OCI-LY7 (cell line): ENCODE measurements at regions not wholly inside any gene's neighbourhood (a gene's known extent, or its start where the extent isn't known, plus 50 kb on each side); places are given as distances from the start of the nearest gene placed in this dataset.

Experiments
- EZH2phosphoT487 ChIP-seq: fragments of 200-600 bp; sonication (generic); IDR thresholded peaks from 2 replicates; pipeline ENCODE4 v1.6.1; 2018; ENCODE audit warnings: low read depth, borderline replicate concordance, mild to moderate bottlenecking, mixed run types, antibody characterized with exemption, low read length, moderate library complexity, mixed read lengths
- TF ChIP-seq, protein P1 (sequence below): fragments of 200-600 bp; sonication (generic); conservative IDR thresholded peaks from 2 replicates; pipeline ENCODE4 v1.5.1; 2014; ENCODE audit warnings: mild to moderate bottlenecking, antibody characterized with exemption, low read length, moderate library complexity, mixed read lengths

DNA sequence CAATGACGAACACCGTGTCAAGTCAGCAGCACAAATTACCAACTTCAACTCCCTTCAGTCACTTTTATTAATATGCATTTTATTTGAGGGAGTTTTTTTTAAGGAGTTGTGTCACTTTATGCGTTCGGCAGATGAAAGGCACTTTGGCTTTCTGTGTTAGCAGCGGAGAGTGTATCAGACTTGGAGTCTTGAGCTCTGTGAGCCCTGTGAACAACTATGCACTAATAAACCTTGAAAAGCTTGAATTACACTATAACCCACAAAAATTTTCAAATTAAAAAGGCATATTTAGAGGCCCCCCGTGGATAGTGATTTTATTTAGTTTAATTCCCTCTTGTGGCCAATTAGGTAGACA is 335.3 kb upstream of the NT5E start:
- no peak for TF ChIP-seq EZH2phosphoT487
- TF ChIP-seq, protein P1, sequence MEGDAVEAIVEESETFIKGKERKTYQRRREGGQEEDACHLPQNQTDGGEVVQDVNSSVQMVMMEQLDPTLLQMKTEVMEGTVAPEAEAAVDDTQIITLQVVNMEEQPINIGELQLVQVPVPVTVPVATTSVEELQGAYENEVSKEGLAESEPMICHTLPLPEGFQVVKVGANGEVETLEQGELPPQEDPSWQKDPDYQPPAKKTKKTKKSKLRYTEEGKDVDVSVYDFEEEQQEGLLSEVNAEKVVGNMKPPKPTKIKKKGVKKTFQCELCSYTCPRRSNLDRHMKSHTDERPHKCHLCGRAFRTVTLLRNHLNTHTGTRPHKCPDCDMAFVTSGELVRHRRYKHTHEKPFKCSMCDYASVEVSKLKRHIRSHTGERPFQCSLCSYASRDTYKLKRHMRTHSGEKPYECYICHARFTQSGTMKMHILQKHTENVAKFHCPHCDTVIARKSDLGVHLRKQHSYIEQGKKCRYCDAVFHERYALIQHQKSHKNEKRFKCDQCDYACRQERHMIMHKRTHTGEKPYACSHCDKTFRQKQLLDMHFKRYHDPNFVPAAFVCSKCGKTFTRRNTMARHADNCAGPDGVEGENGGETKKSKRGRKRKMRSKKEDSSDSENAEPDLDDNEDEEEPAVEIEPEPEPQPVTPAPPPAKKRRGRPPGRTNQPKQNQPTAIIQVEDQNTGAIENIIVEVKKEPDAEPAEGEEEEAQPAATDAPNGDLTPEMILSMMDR, result no peak
